GM19467 (cell line): ENCODE measurements at regions not wholly inside any gene's neighbourhood (a gene's known extent, or its start where the extent isn't known, plus 50 kb on each side); places are given as distances from the start of the nearest gene placed in this dataset.
"Not testable (repeated sequence)": the region's sequence is repeated elsewhere in the genome, so short reads cannot be mapped to it uniquely, and the experiment has no call there.

Source experiments
- ATAC-seq: cut with Tn5 transposase; IDR thresholded peaks from one replicate; pipeline ENCODE4 v1.9.1; 2021; ENCODE audit warnings: mild to moderate bottlenecking, moderate library complexity; ENCODE audit not compliant: unreplicated experiment

DNA sequence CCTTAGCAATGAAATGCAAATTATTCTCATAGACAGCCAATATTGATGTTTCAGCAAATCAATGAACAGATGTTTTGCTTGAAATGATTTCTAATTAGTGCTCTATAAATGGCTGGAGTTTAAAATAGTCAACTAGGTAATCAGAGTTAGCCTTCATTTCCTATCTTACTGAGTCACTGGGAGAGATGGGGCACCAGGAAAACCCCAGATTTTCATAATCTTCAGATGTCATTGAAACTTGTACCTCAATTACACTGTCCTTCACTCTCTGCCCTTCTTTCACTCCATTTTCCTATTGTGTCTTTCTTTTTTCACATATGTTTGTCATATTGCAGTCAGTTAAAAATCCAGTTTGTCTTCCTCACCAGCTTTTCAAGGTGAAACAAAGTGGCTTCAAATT, 92.7 kb downstream of the C12orf75 start:
- ATAC-seq, result no peak

GRCh38 chr12:105423921-105424320, 93.4 kb downstream of the C12orf75 start:
- no peak for ATAC-seq

- ATAC-seq, result no peak
Observed at GRCh38 chr12:105425254-105426174, 95.0 kb downstream of the C12orf75 start.

DNA sequence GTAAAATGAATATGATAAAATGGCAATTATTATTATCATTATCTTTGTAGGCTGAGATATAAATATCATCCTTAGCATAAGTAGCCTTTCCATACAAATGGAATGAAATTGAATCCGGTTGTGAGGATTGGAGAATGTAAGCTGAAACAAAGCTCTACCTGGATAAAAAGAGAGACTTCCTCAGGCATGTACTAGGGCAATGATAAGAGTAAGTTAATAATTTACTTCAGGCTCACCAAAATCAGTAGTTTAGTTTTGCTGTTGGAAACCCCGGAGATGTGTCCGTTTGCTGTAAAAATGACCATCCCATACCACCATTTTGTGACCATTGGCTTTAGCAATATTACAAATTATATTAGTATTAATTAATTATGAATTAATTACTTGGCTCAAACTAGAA, 96.3 kb downstream of the C12orf75 start:
- no peak for ATAC-seq

DNA sequence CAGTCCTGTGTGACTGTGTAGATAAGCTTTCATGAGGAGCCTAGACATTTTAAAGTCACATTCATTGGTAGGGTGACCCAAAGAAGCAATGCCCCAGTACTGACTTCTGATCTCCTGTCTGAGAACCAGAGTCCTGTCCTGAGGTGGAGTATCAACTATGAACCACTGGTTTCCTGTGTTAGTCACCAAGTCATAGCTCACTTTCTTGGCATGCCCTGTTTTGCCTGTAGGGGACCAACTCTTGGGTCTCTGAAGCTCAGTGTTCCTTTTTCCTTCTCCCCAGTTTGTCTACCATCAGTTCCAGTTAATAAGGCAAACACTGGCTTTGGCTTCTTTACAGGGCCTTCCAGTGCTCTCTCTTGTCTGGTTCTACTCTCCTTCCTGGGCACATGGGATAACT, 97.4 kb downstream of the C12orf75 start:
- ATAC-seq, result no peak

GRCh38 chr12:105428793-105429395, 98.4 kb downstream of the C12orf75 start:
- ATAC-seq, result no peak

DNA sequence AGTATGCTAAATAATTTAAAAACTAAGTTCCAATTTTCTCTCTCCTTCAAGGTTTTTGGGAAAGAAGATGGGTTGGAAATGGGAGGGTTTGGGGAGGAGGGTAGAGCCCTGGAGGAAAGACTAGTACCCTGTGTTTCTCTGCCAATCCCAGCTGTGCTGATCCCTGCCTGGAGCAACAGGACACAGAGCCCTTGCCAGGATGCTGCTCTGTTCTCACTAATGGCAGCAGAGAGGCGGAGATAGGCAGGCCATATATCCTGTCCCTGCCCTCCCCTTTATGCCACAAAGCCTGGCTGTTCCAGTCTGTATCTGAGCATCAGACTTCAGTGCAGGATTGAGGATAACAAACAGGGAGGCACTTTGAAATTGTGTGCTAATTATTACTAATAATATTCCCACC, 99.0 kb downstream of the C12orf75 start:
- no peak for ATAC-seq

GRCh38 chr12:105431537-105432100, 101.1 kb downstream of the C12orf75 start:
- no peak for ATAC-seq

DNA sequence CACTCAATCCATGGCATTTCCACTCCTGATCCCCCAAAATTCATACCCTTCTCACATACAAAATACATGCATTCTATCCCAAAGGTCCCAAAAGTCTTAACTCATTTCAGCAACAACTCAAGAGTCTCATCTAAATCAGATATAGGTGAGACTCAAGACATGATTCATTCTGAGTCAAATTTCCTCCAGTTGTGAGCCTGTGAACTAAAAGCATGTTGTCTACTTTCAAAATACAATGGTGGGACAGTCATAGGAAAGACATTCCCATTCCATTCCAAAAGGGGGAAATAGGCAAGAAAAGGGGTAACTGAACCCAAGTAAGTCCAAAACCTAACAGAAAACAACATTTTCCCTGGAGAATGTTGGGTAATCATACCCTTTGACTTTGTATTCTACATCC, 103.3 kb downstream of the C12orf75 start:
- no peak for ATAC-seq

DNA sequence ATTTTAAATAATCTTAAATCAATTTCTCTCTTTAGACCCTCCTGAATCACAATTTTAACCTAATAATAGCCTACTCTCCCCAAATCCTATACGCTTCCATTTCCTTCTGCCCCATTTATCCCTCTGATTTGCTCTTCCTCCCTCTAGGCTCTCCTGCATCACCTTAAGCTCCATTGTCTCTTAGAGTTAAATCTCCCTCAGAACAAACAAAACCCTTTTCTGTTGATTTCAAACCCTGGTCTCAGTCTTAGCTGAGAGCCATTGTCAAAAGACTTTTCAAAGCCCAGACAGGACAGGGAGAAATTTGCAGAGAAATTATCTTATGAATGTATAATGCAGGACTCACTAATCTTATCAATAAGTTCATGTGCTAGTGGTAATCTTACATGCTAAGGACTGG, 106.1 kb downstream of the C12orf75 start:
- ATAC-seq, result no peak

DNA sequence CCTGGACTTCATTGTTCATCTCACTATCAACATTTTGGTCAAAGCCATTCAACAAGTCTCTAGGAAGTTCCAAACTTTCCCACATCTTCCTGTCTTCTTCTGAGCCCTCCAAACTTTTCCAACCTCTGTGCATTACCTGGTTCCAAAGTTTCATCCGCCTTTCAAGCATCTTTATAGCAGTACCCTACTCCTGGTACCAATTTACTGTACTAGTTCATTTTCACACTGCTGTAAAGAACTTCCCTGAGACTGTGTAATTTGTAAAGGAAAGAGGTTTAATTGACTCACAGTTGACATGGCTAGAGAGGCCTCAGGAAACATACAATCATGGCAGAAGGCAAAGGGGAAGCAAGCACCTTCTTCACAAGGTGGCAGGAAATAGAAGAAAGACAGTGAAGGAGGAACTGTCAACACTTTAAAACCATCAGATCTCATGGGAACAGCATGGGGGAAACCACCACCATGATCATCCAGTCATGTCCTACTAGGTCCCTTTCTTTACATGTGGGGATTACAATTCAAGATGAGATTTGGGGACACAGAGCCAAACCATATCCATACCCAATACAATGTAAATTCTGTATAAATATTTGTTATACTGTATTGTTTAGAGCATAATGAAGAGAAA, 109.7 kb downstream of the C12orf75 start:
- no peak for ATAC-seq

DNA sequence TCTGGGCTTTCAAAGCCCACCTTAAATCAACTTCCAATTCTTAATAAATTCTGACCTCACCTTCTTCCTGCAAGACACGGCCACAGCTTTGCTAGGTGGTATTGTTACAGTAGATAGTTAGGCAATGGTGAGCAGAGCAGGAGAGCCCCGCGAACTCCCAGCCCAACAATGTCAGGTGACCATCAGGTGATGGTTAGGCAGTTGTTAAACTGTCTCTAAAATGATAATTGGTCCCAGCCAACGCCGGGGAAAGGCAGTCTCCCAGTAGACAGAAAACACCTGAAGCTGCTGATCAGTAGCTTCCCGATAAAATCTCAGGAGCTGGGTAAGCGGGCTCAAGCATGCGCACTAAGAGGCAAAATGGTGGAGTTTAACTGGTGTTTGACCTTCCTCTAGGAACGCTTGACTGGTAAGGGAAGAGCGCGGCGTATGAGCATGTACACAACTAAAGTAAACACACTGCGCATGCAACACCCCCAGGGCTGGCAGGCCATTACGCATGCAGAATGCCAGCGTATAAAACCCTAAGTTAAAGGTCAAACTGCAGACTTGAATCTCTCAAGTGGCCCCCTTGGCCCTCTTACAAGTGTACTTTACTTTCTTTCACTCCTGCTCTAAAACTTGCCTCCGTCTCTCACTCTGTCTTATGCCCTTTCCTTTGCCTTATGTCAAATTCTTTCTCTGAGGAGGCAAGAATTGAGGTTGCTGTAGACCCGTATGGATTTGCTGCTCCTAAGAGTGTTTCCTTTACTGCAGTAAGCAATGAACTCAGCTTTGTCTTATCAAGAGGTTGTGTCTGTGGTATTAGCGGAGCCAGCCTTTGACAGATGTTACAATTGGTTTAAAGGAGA, 113.5 kb downstream of the C12orf75 start:
- no peak for ATAC-seq

- no peak for ATAC-seq
Observed at GRCh38 chr12:105444653-105445102, 114.2 kb downstream of the C12orf75 start.

DNA sequence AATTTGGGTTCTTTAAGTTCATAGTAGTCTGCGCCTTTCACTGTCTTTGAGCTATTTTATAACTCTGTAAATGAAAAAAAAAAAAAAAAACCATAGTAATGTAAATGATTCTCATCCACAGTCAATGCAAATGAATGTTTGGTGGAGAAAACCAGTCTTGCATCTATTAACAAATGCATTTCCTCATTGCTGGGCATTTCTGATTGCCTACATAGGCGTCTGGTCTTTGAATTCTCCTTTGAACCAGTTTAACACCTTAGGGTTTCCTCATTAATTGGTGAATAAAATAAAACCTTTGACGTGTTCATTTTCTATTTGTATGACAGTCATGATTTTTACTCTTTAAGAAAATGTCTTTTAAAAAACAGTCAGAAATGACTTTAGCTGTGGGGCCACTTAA, 114.8 kb downstream of the C12orf75 start:
- ATAC-seq, result no peak

GRCh38 chr12:105445649-105446048, 115.2 kb downstream of the C12orf75 start:
- no peak for ATAC-seq

DNA sequence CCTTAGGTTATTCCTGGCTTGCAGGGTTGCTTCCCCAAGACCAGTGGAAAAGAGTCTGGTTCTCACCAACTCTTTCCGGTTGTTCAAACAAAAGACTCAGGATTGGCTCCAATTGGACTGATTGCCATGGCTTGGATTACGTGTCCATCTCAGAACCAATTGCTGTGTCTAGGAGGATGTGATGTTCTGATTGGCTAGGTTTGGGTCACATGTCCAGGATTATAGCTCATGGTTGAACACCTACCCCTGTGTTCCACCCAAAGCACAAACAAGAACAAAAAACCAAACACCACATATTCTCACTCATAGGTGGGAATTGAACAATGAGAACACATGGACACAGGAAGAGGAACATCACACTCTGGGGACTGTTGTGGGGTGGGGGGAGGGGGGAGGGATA, 116.0 kb downstream of the C12orf75 start:
- ATAC-seq, result not testable (repeated sequence)

GRCh38 chr12:105449431-105449830, 118.9 kb downstream of the C12orf75 start:
- no peak for ATAC-seq

DNA sequence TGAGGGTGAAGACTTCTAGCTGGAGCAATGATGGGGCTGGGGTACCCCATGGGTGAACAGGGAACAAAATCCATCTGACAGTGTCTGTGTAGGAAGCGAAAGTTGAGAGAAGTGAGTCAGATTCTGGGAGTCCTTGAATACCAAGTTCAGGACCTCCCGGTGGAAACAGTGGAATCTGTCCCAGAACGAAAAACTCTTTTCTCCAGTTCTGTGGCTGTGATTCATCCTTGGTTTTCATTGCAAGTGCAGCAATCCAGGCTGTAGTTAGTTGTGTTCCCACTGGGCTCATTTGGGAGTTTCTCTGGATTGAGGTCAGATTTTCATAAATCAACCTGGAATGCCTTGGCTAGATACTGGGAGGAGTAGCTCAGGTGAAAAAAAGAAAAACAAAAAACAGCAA, 120.7 kb downstream of the C12orf75 start:
- no peak for ATAC-seq

- ATAC-seq, result no peak
Observed at GRCh38 chr12:105451798-105452197, 121.3 kb downstream of the C12orf75 start.

GRCh38 chr12:105453316-105453715, 122.8 kb downstream of the C12orf75 start:
- ATAC-seq, result no peak

- ATAC-seq, result no peak
Observed at GRCh38 chr12:105454688-105455087, 124.2 kb downstream of the C12orf75 start.
